ENCODE measurements at regions not wholly inside any gene's neighbourhood (a gene's known extent, or its start where the extent isn't known, plus 50 kb on each side); places are given as distances from the start of the nearest gene placed in this dataset.

DNA sequence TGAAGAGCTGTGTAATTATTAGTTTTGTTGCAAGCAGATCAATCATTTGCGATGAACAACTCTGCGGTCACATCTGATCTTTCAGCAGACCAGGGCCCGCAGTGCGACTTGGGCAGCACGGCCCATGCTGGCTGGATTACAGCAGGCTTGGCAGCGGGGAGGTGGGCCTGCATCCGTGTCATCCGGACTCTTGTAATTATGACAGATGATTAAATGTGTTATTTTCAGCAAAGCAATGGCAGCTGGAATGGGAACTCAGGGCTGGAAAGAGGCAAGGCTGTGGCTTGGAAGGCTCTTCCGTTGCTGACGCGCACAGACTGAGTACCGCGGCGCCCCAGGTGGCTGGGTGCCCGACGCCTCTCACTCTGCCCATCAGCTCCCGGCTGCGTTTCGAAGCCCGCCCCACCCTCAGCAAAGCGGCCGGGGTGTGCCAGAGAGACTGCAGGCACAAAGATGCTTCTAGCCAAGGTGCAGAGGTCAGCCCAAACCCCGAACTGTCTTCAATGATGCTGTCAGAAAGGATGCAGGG lies 397.4 kb upstream of the SALL3 start:
- intact Hi-C loops (cut with micrococcal nuclease) = no loop called here
- Mint-ChIP-seq H3K36me3 (no peaks in the 10 kb centered on the region), H3K4me3 (no peak overlapping the region), H3K9me3 (peaks cover 0 to 7% (median 0%) of the 10 kb centered on the region in 11 donors), H3K27ac (no peak overlapping the region), H3K4me1 (no peaks in the 10 kb centered on the region), H3K27me3 (peaks cover 0 to 4% (median 0%) of the 10 kb centered on the region in 5 donors)
- H3K9me3 ChIP-seq (ENCODE audit: control insufficient read depth in 2 of 3, low read length in 3 of 3) = no peaks in the 10 kb centered on the region
- H3K27me3 ChIP-seq (ENCODE audit: control insufficient read depth in 2 of 2, insufficient read depth in 2 of 2, low read length in 2 of 2) = no peaks in the 10 kb centered on the region
- H3K4me1 ChIP-seq (ENCODE audit: control insufficient read depth in 2 of 2, insufficient read depth in 2 of 2, low read length in 2 of 2) = no peaks in the 10 kb centered on the region
- no peak for ATAC-seq
- CTCF ChIA-PET = no interaction called here
- no peaks in the 10 kb centered on the region for H3K36me3 ChIP-seq (ENCODE audit: control insufficient read depth in 2 of 3, insufficient read depth in 3 of 3, low read length in 3 of 3)
- DNase-seq = no peak
- H3K4me3 ChIP-seq (ENCODE audit: low read length) = no peak overlapping the region
- POLR2A ChIA-PET = no interaction called here
- H3K27ac ChIP-seq (ENCODE audit: low read depth, low read length) = no peak overlapping the region

DNA sequence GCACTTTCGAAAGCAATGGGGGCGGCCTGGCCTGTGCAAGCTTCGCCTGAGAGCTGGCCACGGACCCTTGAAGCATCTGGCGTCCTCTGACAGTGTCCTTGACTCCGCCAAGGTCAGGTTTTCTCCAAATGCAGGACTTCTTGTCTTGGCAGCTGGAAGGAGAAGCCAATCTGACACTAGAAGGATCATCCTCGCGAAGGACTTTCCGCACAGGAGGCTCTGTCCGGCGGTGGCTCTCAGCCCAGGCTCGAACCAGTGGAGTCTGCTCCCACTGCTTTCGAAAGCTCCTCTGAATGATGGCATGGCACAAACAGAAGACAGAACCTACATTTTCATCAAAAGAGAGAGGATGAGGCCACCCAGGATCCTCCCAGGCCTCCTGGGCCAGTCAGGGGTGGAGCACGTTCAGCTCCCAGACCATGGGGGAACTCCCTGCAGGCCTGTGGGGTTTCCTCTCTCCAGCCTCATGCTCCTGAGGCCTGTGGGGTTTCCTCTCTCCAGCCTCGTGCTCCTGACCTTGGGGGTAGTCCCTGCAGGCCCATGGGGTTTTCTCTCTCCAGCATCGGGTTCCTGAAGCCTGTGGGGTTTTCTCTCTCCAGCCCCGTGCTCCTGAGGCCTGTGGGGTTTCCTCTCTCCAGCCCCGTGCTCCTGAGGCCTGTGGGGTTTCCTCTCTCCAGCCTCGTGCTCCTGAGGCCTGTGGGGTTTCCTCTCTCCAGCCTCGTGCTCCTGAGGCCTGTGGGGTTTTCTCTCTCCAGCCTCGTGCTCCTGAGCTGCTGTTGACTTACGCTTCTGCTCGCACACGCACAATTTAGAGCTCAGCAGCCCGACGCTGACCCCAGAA lies 396.5 kb upstream of the SALL3 start:
- DNase-seq (no peak), ATAC-seq (no peak)
- CTCF ChIA-PET = no interaction called here
- peaks cover 0 to 4% (median 0%) of the 10 kb centered on the region in 5 donors for H3K27me3 Mint-ChIP-seq
- H3K4me1 ChIP-seq (ENCODE audit: control insufficient read depth in 2 of 2, insufficient read depth in 2 of 2, low read length in 2 of 2) = no peaks in the 10 kb centered on the region
- no peaks in the 10 kb centered on the region for H3K4me1 Mint-ChIP-seq
- H3K9me3 Mint-ChIP-seq = peaks cover 0 to 7% (median 0%) of the 10 kb centered on the region in 11 donors
- POLR2A ChIA-PET = no interaction called here
- H3K27ac ChIP-seq (ENCODE audit: low read depth, low read length) = no peak overlapping the region
- H3K27ac Mint-ChIP-seq = no peak overlapping the region
- no peaks in the 10 kb centered on the region for H3K9me3 ChIP-seq (ENCODE audit: control insufficient read depth in 2 of 3, low read length in 3 of 3)
- no peaks in the 10 kb centered on the region for H3K27me3 ChIP-seq (ENCODE audit: control insufficient read depth in 2 of 2, insufficient read depth in 2 of 2, low read length in 2 of 2)
- H3K4me3 ChIP-seq (ENCODE audit: low read length) = no peak overlapping the region
- no peaks in the 10 kb centered on the region for H3K36me3 ChIP-seq (ENCODE audit: control insufficient read depth in 2 of 3, insufficient read depth in 3 of 3, low read length in 3 of 3)
- intact Hi-C loops (cut with micrococcal nuclease) = no loop called here
- no peaks in the 10 kb centered on the region for H3K36me3 Mint-ChIP-seq
- no peak overlapping the region for H3K4me3 Mint-ChIP-seq

DNA sequence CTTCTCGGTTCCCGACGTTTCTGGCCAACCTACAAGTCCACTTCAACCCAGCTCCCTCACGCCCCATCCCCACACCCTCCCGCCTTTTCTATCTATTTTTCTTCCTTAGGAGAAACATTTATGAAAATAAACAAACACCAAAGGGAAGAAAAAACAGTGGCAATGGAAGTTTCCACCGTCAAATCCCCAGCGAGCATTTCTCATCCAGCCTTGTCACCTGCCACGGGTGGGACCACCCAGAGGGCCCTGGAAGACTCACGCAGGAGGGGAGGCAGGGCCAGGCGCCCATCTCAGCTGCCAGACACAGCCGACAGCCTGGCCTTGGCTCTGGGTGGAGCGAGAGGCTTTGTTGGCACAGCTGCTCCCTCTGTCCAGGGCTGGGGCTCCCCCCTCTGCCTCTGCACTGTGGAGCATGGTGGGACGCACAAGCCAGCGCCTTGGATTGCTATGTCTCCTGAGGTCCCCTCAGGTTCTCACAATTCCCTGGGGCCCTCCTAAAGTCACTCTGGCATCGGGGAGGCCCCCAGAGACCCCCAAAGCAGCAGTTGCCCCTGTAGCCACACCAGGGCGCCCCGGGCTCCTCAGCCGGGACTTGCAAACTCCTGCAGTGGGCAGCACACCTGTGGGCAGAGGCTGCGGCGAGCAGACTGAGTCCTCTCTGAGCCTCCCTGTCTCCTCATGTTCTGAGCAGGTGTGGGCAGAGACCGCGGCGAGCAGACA lies 395.7 kb upstream of the SALL3 start:
- ATAC-seq (no peak), DNase-seq (no peak)
- intact Hi-C loops (cut with micrococcal nuclease) = no loop called here
- Mint-ChIP-seq H3K27me3 (peaks cover 0 to 4% (median 0%) of the 10 kb centered on the region in 5 donors), H3K27ac (no peak overlapping the region), H3K9me3 (peaks cover 0 to 2% (median 0%) of the 10 kb centered on the region in 11 donors), H3K4me1 (no peaks in the 10 kb centered on the region), H3K4me3 (no peak overlapping the region), H3K36me3 (no peaks in the 10 kb centered on the region)
- Histone ChIP-seq H3K36me3 (ENCODE audit: control insufficient read depth in 2 of 3, insufficient read depth in 3 of 3, low read length in 3 of 3) (no peaks in the 10 kb centered on the region), H3K4me3 (ENCODE audit: low read length) (no peak overlapping the region), H3K27me3 (ENCODE audit: control insufficient read depth in 2 of 2, insufficient read depth in 2 of 2, low read length in 2 of 2) (no peaks in the 10 kb centered on the region), H3K4me1 (ENCODE audit: control insufficient read depth in 2 of 2, insufficient read depth in 2 of 2, low read length in 2 of 2) (no peaks in the 10 kb centered on the region), H3K9me3 (ENCODE audit: control insufficient read depth in 2 of 3, low read length in 3 of 3) (no peaks in the 10 kb centered on the region), H3K27ac (ENCODE audit: low read depth, low read length) (no peak overlapping the region)
- ChIA-PET CTCF (no interaction called here), POLR2A (no interaction called here)

DNA sequence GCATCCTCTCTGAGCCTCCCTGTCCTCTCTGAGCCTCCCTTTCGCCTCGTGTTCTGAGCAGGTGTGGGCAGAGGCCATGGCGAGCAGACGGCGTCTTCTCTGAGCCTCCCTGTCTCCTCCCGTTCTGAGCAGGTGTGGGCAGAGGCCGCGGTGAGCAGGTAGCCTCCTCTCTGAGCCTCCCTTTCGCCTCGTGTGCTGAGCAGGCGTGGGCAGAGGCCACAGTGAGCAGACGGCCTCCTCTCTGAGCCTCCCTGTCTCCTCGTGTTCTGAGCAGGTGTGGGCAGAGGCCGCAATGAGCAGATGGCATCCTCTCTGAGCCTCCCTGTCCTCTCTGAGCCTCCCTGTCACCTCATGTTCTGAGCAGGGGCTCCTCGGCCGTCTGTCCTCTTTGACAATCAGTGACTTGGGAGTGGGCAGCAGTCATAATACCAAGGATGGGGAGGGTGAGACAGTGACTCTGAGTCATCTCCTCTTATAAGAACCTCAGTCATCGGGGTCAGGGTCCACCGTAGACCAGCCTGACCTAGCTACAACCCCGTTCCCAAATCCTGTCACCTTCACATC lies 395.1 kb upstream of the SALL3 start:
- Mint-ChIP-seq H3K9me3 (peaks cover 0 to 4% (median 0%) of the 10 kb centered on the region in 11 donors), H3K4me1 (no peaks in the 10 kb centered on the region), H3K27me3 (peaks cover 0 to 4% (median 0%) of the 10 kb centered on the region in 5 donors), H3K36me3 (no peaks in the 10 kb centered on the region), H3K27ac (no peak overlapping the region), H3K4me3 (no peak overlapping the region)
- intact Hi-C loops (cut with micrococcal nuclease) = no loop called here
- Histone ChIP-seq H3K9me3 (ENCODE audit: control insufficient read depth in 2 of 3, low read length in 3 of 3) (no peaks in the 10 kb centered on the region), H3K4me1 (ENCODE audit: control insufficient read depth in 2 of 2, insufficient read depth in 2 of 2, low read length in 2 of 2) (no peaks in the 10 kb centered on the region), H3K27ac (ENCODE audit: low read depth, low read length) (no peak overlapping the region), H3K27me3 (ENCODE audit: control insufficient read depth in 2 of 2, insufficient read depth in 2 of 2, low read length in 2 of 2) (no peaks in the 10 kb centered on the region), H3K36me3 (ENCODE audit: control insufficient read depth in 2 of 3, insufficient read depth in 3 of 3, low read length in 3 of 3) (no peaks in the 10 kb centered on the region), H3K4me3 (ENCODE audit: low read length) (no peak overlapping the region)
- ATAC-seq (no peak), DNase-seq (no peak)
- ChIA-PET POLR2A (no interaction called here), CTCF (no interaction called here)

DNA sequence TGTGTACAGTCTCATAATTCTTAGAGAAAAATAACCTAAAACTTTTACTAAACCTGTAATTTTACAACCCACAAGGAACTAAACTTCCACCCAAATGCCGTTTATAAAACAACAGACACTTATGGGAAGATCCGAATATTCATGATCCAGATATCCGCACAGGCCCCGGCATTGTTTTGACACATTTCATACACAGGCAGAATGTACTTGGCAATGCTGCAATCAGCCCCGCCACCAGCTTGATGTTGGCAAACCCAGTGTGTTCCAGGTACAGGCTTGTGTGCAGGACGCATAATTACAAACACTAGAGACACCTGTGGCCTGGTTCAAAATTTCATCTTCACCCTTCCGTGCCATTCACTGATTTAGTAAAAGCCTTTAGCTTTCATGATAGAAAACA lies 393.0 kb upstream of the SALL3 start:
- H3K36me3 ChIP-seq (ENCODE audit: control insufficient read depth in 2 of 3, insufficient read depth in 3 of 3, low read length in 3 of 3) = no peaks in the 10 kb centered on the region
- no peaks in the 10 kb centered on the region for H3K9me3 ChIP-seq (ENCODE audit: control insufficient read depth in 2 of 3, low read length in 3 of 3)
- H3K4me1 ChIP-seq (ENCODE audit: control insufficient read depth in 2 of 2, insufficient read depth in 2 of 2, low read length in 2 of 2) = no peaks in the 10 kb centered on the region
- Mint-ChIP-seq H3K36me3 (no peaks in the 10 kb centered on the region), H3K9me3 (peaks cover 0 to 13% (median 3%) of the 10 kb centered on the region in 11 donors), H3K4me3 (no peak overlapping the region), H3K4me1 (no peaks in the 10 kb centered on the region), H3K27me3 (peaks cover 0 to 4% (median 0%) of the 10 kb centered on the region in 5 donors), H3K27ac (no peak overlapping the region)
- intact Hi-C loops (cut with micrococcal nuclease) = no loop called here
- ATAC-seq (no peak), DNase-seq (no peak)
- H3K4me3 ChIP-seq (ENCODE audit: low read length) = no peak overlapping the region
- no peak overlapping the region for H3K27ac ChIP-seq (ENCODE audit: low read depth, low read length)
- CTCF ChIA-PET = no interaction called here
- no peaks in the 10 kb centered on the region for H3K27me3 ChIP-seq (ENCODE audit: control insufficient read depth in 2 of 2, insufficient read depth in 2 of 2, low read length in 2 of 2)
- POLR2A ChIA-PET = no interaction called here

DNA sequence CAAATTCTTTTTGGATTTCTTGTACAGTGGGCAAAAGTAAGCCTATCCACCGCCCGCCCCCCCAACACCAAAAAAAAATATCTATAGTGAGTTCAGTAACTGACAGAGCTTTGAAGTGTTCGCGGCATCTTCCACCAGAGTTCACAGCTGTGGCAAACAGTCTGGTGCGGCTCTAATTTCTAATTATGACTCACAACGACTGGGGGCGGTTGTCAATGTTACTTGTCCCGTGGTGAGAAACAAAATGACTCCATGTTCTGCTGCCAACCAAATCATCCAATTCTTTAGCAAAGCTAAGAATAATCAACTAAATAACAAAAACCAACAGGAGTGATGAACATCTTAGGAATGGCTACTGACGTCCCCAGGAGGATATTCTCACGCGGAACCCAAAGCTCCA lies 392.5 kb upstream of the SALL3 start:
- Histone ChIP-seq H3K27ac (ENCODE audit: low read depth, low read length) (no peak overlapping the region), H3K9me3 (ENCODE audit: control insufficient read depth in 2 of 3, low read length in 3 of 3) (no peaks in the 10 kb centered on the region), H3K4me1 (ENCODE audit: control insufficient read depth in 2 of 2, insufficient read depth in 2 of 2, low read length in 2 of 2) (no peaks in the 10 kb centered on the region), H3K36me3 (ENCODE audit: control insufficient read depth in 2 of 3, insufficient read depth in 3 of 3, low read length in 3 of 3) (no peaks in the 10 kb centered on the region), H3K4me3 (ENCODE audit: low read length) (no peak overlapping the region), H3K27me3 (ENCODE audit: control insufficient read depth in 2 of 2, insufficient read depth in 2 of 2, low read length in 2 of 2) (no peaks in the 10 kb centered on the region)
- Mint-ChIP-seq H3K4me1 (no peaks in the 10 kb centered on the region), H3K4me3 (no peak overlapping the region), H3K9me3 (peaks cover 0 to 18% (median 5%) of the 10 kb centered on the region in 11 donors), H3K27ac (no peak overlapping the region), H3K36me3 (peaks cover 0 to 2% (median 0%) of the 10 kb centered on the region in 5 donors), H3K27me3 (peaks cover 0 to 4% (median 0%) of the 10 kb centered on the region in 5 donors)
- POLR2A ChIA-PET = no interaction called here
- CTCF ChIA-PET = no interaction called here
- intact Hi-C loops (cut with micrococcal nuclease) = no loop called here
- no peak for DNase-seq
- ATAC-seq = no peak
